ENCODE measurements at regions not wholly inside any gene's neighbourhood (a gene's known extent, or its start where the extent isn't known, plus 50 kb on each side); places are given as distances from the start of the nearest gene placed in this dataset.

- no peak for TF ChIP-seq CTCF (IDR thresholded peaks at IDR 0.05; ENCODE audit: control insufficient read depth, insufficient read depth, low read depth, low read length, missing control alignments)
- no peak for DNase-seq (ENCODE audit: low read depth)
These were observed 120.2 kb upstream of the PJA2 start for GRCh38 chr5:109529987-109530386.

GRCh38 chr5:109529520-109529919, 119.7 kb upstream of the PJA2 start:
- TF ChIP-seq CTCF (IDR thresholded peaks at IDR 0.05; ENCODE audit: control insufficient read depth, insufficient read depth, low read depth, low read length, missing control alignments) = no peak
- no peak overlapping the region for H3K4me3 ChIP-seq (ENCODE audit: control insufficient read depth, low read depth, low read length)
- DNase-seq (ENCODE audit: low read depth) = no peak

More at GRCh38 chr5:109529987-109530386, 120.2 kb upstream of the PJA2 start:
- no peak overlapping the region for H3K4me3 ChIP-seq (ENCODE audit: control insufficient read depth, low read depth, low read length)

GRCh38 chr5:109524555-109524954, 114.8 kb upstream of the PJA2 start:
- DNase-seq (ENCODE audit: low read depth) = no peak
- TF ChIP-seq CTCF (IDR thresholded peaks at IDR 0.05; ENCODE audit: control insufficient read depth, insufficient read depth, low read depth, low read length, missing control alignments) = no peak
- no peak overlapping the region for H3K4me3 ChIP-seq (ENCODE audit: control insufficient read depth, low read depth, low read length)

DNA sequence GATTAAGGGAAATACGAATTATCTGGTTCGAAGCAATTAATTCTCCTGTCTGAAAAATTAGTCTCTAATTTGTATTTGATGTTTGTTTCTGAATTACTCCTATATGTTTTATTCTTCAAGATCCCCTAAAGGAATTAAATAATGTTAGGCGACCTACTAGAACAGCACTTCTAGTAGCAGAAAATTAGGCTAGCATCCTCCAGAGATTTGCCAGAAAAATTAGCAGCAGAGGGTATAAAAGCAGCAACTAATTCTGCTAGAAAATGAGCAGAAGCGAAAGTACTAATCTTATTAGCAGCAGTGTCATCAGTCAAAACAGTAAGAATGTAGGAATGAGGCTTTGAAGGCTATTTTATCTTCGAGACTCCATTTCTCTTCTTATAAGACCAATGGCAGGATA, 114.3 kb upstream of the PJA2 start:
- TF ChIP-seq CTCF (IDR thresholded peaks at IDR 0.05; ENCODE audit: control insufficient read depth, insufficient read depth, low read depth, low read length, missing control alignments) = no peak
- H3K4me3 ChIP-seq (ENCODE audit: control insufficient read depth, low read depth, low read length) = no peak overlapping the region
- no peak for DNase-seq (ENCODE audit: low read depth)

DNA sequence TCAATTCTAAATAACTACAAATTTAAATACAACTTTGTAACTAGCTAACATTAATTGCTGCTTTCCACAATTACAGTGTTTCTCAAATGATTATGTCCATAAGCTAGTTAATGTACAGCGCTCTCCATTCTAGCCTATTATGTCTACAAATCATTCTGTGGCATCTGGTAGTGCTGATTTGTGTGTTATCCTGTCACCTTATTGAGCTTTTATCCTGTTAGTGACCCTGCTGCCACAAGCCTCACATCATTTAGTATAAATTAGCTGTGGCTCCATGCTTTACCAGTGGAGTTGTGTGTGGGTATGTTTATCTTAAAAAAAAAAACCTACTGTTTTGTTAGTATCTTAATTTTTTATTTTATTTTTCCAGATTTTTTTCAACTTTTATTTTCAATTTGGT, 112.6 kb upstream of the PJA2 start:
- TF ChIP-seq CTCF (IDR thresholded peaks at IDR 0.05; ENCODE audit: control insufficient read depth, insufficient read depth, low read depth, low read length, missing control alignments) = no peak
- no peak for DNase-seq (ENCODE audit: low read depth)
- no peak overlapping the region for H3K4me3 ChIP-seq (ENCODE audit: control insufficient read depth, low read depth, low read length)

GRCh38 chr5:109519416-109519815, 109.6 kb upstream of the PJA2 start:
- no peak for TF ChIP-seq CTCF (IDR thresholded peaks at IDR 0.05; ENCODE audit: control insufficient read depth, insufficient read depth, low read depth, low read length, missing control alignments)
- no peak for DNase-seq (ENCODE audit: low read depth)
- H3K4me3 ChIP-seq (ENCODE audit: control insufficient read depth, low read depth, low read length) = no peak overlapping the region

- DNase-seq (ENCODE audit: low read depth) = no peak
- no peak for TF ChIP-seq CTCF (IDR thresholded peaks at IDR 0.05; ENCODE audit: control insufficient read depth, insufficient read depth, low read depth, low read length, missing control alignments)
- no peak overlapping the region for H3K4me3 ChIP-seq (ENCODE audit: control insufficient read depth, low read depth, low read length)
These were observed 106.6 kb upstream of the PJA2 start for GRCh38 chr5:109516390-109516789.

Data from AG09309 (cell line).